ENCODE measurements at regions not wholly inside any gene's neighbourhood (a gene's known extent, or its start where the extent isn't known, plus 50 kb on each side); places are given as distances from the start of the nearest gene placed in this dataset.

DNA sequence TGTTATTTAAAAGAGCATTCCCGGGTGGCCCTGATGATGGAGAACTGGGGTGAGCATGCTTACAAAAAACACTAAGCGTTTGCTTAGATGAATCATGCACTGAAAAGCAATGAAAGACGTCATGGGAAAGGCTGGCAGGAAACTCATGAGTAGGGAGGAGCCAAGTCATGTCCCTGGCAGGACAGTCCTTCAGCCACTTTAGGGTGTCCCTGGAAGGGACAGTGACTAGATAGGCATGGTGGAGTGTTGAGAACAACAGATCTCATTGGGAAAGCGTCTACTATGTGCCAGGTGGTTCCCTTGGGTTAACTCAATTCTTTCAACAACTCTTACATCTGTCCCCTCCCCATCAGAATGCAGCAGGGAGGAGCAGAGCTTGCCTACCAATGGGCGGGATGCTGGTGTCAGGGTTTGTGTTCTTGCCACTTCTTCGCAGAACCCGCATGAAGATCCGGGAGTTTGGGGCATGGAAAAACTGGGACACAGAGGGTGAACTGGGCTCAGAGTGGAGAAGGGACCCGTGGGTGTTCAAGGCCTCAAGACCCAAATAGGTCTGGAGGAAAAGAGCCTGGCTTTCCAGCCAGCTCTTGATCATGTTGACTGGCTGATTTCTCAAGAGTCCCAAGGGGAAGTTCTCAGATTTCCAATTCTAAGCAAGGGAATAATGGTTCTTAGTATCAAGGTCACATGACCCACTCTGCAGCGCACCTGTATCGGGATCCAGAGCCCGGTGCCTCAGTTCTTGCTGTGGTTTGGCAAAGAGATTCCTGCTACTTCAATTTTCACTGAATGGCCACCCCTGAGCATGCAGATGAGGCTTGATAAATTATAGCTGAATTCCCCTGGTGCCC, 653.9 kb upstream of the TBX3 start:
- TF ChIP-seq, protein P1, sequence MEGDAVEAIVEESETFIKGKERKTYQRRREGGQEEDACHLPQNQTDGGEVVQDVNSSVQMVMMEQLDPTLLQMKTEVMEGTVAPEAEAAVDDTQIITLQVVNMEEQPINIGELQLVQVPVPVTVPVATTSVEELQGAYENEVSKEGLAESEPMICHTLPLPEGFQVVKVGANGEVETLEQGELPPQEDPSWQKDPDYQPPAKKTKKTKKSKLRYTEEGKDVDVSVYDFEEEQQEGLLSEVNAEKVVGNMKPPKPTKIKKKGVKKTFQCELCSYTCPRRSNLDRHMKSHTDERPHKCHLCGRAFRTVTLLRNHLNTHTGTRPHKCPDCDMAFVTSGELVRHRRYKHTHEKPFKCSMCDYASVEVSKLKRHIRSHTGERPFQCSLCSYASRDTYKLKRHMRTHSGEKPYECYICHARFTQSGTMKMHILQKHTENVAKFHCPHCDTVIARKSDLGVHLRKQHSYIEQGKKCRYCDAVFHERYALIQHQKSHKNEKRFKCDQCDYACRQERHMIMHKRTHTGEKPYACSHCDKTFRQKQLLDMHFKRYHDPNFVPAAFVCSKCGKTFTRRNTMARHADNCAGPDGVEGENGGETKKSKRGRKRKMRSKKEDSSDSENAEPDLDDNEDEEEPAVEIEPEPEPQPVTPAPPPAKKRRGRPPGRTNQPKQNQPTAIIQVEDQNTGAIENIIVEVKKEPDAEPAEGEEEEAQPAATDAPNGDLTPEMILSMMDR (IDR thresholded peaks at IDR 0.05): no peak
- TF ChIP-seq POLR2AphosphoS5 (IDR thresholded peaks at IDR 0.05): peak; percentile 25 to 78
- no peak for TF ChIP-seq POLR2A (IDR thresholded peaks at IDR 0.05)

Measured in upper lobe of left lung (tissue), 4 donors.